GM21367 (cell line): ENCODE measurements at regions not wholly inside any gene's neighbourhood (a gene's known extent, or its start where the extent isn't known, plus 50 kb on each side); places are given as distances from the start of the nearest gene placed in this dataset.
A peak's percentile ranks its signal among the peaks of the same experiment; 100 is the strongest.

Source experiments
- ATAC-seq: cut with Tn5 transposase; IDR thresholded peaks from one replicate; pipeline ENCODE4 v1.9.1; 2021; ENCODE audit not compliant: unreplicated experiment

DNA sequence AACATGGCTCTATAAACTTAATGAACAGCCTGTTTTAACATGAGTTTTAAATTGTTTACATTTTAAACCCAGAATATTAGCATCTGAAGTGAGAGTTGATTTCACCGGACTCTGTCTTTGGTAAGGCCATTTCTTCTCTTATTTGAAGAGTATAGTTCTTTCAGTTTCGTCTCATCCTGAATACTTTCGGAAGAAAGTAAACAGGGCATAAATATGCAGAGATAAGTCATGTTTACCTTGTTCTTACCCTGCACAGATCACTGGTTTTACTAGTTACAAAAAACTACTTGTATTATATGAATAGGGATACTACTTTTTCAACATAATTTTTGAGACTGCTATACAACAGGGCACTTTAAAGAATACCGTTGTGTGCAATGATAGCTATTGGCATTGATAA is 656.3 kb upstream of the ZNF608 start:
- ATAC-seq: no peak

GRCh38 chr5:125404056-125404455 is 657.6 kb upstream of the ZNF608 start:
- no peak for ATAC-seq

DNA sequence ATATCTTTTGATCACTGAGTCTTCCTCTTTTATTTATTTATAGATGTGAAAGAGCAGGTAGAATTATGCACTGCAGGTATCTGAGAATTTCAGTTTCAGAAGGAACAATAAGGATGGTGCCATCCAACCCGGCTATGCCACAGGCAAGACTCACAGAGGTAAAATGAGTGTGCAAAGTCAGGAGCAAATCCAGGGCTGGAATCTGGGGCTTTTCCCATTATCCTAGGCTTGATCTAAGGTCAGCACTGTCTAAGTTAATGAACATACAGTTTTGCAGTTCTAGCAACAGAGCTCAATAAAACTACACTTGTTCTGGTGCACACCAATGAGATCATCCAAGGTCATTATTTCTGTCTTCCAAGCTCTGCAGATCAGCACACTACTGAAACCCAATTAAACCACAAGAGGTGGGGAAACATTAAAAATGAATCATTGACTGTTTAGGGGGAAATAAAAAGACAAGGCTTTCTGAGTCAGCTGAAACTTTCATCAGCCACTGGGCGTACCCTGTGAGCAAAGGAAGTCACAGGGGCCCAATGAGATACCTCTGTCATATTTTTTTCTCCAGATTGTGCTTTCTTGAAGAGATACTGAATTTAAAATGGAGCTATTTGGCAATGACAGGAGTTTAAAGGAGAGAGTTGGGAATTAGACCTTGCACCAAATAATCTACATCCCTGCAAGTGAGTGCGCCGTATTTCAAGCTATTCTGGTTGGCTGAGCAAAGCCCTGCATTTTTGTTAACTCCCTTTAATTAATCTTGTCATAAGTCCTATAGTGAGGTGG is 662.2 kb upstream of the ZNF608 start:
- peak; percentile 33 for ATAC-seq

GRCh38 chr5:125409234-125409860 is 662.9 kb upstream of the ZNF608 start:
- ATAC-seq: no peak

DNA sequence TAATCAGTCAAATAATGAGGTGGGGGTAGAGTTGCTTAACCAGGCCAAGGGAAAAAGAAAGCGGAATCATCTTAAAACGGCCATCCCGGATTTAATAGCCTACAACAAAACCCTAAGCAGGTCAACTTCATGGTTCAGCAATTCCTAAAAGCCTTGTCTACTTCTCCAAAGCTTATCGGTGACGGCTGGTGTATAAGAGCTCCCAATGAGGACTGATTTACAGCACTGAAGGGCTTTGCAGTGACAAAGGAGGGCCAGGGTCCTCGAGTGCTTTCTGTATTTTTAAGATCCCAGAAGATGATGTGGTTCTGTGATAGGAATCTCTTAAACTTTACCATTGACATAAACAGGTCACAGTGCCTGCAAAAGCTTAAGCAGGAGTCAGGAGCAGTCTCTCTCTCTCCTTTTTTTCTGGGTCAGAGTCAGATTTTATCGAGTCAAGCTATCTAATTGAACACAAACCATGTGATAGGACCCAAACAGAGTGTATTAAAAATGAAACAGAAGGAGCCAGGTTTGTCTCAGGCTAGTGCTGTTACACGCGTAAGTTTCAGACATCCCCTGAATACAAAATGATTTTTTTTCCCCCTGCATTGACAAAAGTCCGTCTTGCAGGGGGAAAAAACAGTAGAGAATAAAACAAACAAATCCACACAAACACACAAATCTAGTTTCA is 663.6 kb upstream of the ZNF608 start:
- no peak for ATAC-seq

DNA sequence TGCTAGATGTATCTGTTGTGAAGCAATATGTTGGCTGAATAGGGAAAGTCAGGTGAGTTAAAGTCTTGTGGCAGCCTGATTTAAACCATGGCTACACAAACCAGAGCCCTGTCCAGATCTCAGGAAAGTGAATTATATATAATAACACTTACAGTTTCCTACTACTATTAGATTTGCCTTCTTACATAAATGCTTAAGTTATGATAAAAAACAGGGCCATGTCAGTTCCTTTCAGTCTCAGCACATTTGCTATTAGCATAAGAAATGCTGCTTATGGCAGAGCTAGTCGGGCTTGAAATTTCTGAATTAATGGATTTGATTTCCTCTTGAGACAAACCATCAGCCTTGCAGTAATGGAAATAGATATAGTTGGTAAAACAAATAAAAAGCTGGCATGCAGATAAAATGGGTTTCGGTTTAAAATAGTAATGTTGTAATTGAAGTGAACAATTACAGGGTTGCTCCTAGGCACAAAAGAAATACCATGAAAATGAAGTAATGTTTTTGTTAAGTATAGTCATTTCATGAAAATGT is 664.2 kb upstream of the ZNF608 start:
- no peak for ATAC-seq

DNA sequence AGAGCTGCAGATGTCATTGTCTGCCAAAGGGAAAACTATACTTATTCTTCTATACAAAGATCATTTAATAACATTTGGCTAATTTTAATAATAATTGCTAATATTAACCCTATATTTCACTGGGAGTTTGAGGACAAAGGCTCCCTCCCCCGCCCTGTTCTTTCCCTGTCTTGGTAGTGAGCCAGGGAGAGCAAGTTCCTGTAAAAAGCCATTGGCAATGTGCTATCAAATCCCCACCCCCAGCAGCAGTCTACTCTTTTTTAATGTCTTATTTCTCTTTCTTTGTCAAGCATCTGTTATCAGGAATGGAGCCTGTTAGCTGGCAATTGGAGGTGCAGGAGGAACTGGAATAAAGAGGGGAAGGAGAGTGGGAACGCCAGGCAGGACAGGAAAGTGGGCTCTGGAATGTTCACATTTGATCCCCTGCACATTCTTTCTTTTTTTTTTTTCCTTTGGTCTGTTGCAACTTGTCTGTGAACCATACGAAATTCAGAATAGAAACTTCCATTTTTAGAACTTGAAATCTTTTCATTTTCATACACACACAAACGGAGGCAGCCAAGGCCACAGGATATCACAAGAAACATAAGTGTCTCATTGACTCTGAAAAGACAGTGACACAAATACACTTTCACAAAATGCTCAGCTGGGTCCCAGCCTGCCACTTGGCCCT is 664.8 kb upstream of the ZNF608 start:
- ATAC-seq: peak; percentile 53

DNA sequence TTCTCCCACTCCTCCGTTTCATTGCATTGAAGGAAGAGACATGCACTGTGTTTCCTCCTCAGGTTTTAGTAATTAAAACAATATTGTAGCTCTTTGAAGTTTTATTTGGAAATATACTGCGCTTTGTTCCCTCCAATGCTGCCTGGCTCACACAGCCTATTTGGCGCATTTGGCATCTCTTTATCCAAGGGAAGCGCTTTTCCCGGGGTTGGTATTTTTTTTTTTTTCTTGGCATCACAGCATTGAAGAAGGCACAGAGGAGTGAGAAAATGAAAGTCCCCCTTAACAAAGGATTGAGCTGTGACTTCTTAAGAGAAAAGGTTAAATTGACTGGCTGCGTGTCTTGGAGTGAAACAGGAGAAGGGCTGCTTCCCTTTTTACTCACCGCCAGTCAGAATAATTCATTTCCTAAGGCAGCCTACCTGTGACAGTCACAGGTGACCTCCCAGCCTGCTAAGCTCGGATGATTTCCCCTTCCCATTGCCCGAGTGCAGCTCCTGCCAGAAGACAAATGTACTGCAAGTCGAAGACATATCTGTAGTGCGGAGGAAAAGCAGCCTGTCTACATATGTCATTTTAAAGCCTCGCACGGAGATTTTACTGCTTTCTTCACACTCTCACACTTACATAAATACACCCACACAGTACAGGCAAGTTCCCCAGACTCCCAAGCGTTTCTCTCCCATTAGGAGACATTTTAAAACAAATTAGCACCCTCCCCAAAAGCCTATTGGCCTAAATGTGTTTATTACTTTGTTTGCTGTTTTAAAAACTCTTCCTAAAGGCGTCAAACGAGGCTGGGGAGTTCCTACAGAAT is 665.5 kb upstream of the ZNF608 start:
- ATAC-seq: peak; percentile 49

GRCh38 chr5:125412561-125413495 is 666.4 kb upstream of the ZNF608 start:
- peak; percentile 32 for ATAC-seq

DNA sequence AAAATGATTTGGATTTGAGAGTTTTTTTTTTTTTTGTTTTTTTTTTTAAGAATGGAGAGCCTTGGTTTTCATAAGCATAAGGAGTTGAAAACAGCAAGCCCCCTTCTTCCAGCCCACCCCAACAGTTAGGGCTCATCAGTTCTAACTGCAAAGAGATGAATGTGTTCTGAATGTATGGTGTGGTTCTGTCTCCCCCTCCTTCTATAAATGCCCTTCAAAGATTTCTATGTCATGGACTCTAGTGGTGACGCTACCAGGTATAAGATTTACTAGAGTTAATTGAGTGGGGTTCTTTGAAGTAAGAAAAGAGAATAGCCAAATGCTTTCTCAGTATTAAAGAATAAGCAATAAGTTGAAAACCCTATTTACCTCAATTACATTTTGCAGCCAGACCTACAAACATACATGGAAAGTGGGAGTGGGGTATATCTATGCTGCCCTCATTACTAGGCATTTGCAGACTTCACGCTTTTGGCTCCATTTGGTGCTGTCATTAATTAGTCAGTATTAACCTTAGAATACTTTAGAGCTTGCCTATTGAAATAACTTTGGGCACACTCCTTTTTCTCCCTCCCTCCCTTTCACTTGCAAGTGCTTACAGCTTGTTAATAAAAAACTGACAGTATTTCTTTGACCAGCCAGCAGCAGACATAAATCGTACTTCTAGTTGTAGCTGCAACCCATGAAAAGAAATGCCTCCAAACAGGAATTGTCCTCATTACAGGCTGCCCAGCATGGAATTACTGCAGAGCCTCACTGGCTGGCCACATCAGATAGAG is 667.2 kb upstream of the ZNF608 start:
- ATAC-seq: no peak

DNA sequence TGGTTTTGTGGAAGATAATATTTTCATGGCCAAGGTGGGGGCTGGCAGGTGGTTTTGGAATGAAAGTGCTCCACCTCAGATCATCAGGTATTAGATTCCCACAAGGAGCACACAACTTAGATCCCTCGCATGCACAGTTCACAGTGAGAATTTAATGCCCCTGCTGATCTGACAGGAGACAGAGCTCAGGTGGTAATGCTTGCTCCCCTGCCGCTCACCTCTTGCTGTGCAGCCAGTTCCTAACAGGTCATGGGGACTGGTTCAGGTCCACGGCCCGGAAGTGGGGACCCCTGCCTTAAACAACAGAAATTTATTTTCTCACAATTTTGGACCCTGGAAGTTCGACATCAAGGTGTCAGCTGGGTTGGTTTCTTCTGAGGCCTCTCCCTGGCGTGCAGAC is 668.7 kb upstream of the ZNF608 start:
- no peak for ATAC-seq

GRCh38 chr5:125416055-125416454 is 669.6 kb upstream of the ZNF608 start:
- no peak for ATAC-seq

- ATAC-seq: no peak
Observed at GRCh38 chr5:125421006-125421405, 674.6 kb upstream of the ZNF608 start.

GRCh38 chr5:125422342-125422741 is 675.9 kb upstream of the ZNF608 start:
- ATAC-seq: no peak

- no peak for ATAC-seq
Observed at GRCh38 chr5:125424402-125425141, 678.1 kb upstream of the ZNF608 start.

GRCh38 chr5:125429498-125429897 is 683.1 kb upstream of the ZNF608 start:
- no peak for ATAC-seq

DNA sequence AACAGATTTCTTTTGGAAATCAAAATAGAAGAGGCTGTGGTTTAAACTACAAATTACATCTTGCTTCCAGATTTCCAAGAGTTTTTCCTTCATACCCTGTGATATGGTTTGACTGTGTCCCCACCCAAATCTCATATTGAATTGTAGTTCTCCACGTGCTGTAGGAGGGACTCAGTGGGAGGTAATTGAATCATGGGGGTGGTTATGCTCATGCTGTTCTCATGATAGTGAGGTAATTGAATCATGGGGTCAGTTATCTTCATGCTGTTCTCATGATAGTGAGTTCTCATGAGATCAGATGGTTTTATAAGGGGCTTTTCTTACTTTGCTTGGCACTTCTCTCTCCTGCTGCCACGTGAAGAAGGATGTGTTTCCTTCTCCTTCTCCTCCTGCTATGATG is 687.0 kb upstream of the ZNF608 start:
- ATAC-seq: no peak

- ATAC-seq: no peak
Observed at GRCh38 chr5:125439243-125439642, 692.8 kb upstream of the ZNF608 start.
